GM23338 (cell line): ENCODE measurements at regions not wholly inside any gene's neighbourhood (a gene's known extent, or its start where the extent isn't known, plus 50 kb on each side); places are given as distances from the start of the nearest gene placed in this dataset.

Experiments used
- ATAC-seq: fragments of 200-7000 bp; cut with Tn5 transposase; 3 replicates; pipeline ENCODE4 v1.9.1; 2020
- DNase-seq: peaks from one replicate; pipeline ENCODE4 v3.0.0-alpha.2; 2015; ENCODE audit warnings: low spot score
- H2AFZ ChIP-seq: fragments of 200-600 bp; sonication (generic); 2 replicates; pipeline ENCODE4 v1.8.0; 2016; ENCODE audit warnings: antibody characterized with exemption, mild to moderate bottlenecking, moderate library complexity
- H3F3A ChIP-seq: fragments of 200-600 bp; sonication (generic); replicated peaks from 2 replicates; pipeline ENCODE4 v1.8.0; 2017; ENCODE audit warnings: antibody characterized with exemption, mixed run types, low read depth
- H3K27ac ChIP-seq: fragments of 200-600 bp; sonication (generic); 2 replicates; pipeline ENCODE4 v1.6.1; 2016; ENCODE audit warnings: low read depth
- H3K27me3 ChIP-seq: fragments of 200-600 bp; sonication (generic); 2 replicates; pipeline ENCODE4 v1.8.0; 2016; ENCODE audit warnings: mild to moderate bottlenecking, mixed run types, moderate library complexity; ENCODE audit not compliant: insufficient read depth
- H3K36me3 ChIP-seq: fragments of 200-600 bp; sonication (generic); 2 replicates; pipeline ENCODE4 v1.8.0; 2016; ENCODE audit warnings: mild to moderate bottlenecking; ENCODE audit not compliant: insufficient read depth
- H3K4me1 ChIP-seq: fragments of 200-600 bp; sonication (generic); 2 replicates; pipeline ENCODE4 v1.8.0; 2016; ENCODE audit warnings: mild to moderate bottlenecking, moderate library complexity; ENCODE audit not compliant: insufficient read depth
- H3K4me2 ChIP-seq: fragments of 200-600 bp; sonication (generic); 2 replicates; pipeline ENCODE4 v1.7.1; 2017; ENCODE audit warnings: mixed run types
- H3K4me3 ChIP-seq: fragments of 200-600 bp; sonication (generic); 2 replicates; pipeline ENCODE4 v1.6.1; 2016; ENCODE audit warnings: mixed run types
- H3K79me2 ChIP-seq: fragments of 200-600 bp; sonication (generic); replicated peaks from 2 replicates; pipeline ENCODE4 v1.8.0; 2017; ENCODE audit warnings: mild to moderate bottlenecking; ENCODE audit not compliant: insufficient read depth
- H3K9me2 ChIP-seq: fragments of 200-600 bp; sonication (generic); 2 replicates; pipeline ENCODE4 v1.8.0; 2017; ENCODE audit not compliant: insufficient read depth
- H4K20me1 ChIP-seq: fragments of 200-600 bp; sonication (generic); replicated peaks from 2 replicates; pipeline ENCODE4 v1.8.0; 2017; ENCODE audit warnings: mild to moderate bottlenecking; ENCODE audit not compliant: insufficient read depth
- H3K27ac Mint-ChIP-seq: 2 replicates; pipeline ENCODE4 v1.8.0; 2020; ENCODE audit warnings: inconsistent platforms, mild to moderate bottlenecking, moderate library complexity, mixed read lengths
- H3K27me3 Mint-ChIP-seq: 3 replicates; pipeline ENCODE4 v1.8.0; 2022; ENCODE audit warnings: low read depth, mild to moderate bottlenecking, moderate library complexity, mixed read lengths, inconsistent platforms; ENCODE audit not compliant: insufficient read depth, poor library complexity
- H3K36me3 Mint-ChIP-seq: 3 replicates; pipeline ENCODE4 v1.8.0; 2021; ENCODE audit warnings: low read depth, mild to moderate bottlenecking, inconsistent platforms, moderate library complexity, mixed read lengths
- H3K4me1 Mint-ChIP-seq: 3 replicates; pipeline ENCODE4 v1.8.0; 2020; ENCODE audit warnings: mild to moderate bottlenecking, inconsistent platforms, mixed read lengths
- H3K4me3 Mint-ChIP-seq: 3 replicates; pipeline ENCODE4 v1.8.0; 2021; ENCODE audit warnings: moderate library complexity, mild to moderate bottlenecking, inconsistent platforms, mixed read lengths
- H3K9me3 Mint-ChIP-seq: 3 replicates; pipeline ENCODE4 v1.8.0; 2020; ENCODE audit warnings: moderate library complexity, mild to moderate bottlenecking, inconsistent platforms, mixed read lengths
- CREB1 ChIP-seq: fragments of 250-450 bp; sonication (Bioruptor Pico); IDR thresholded peaks from 2 replicates; pipeline ENCODE4 v1.5.0; 2020; ENCODE audit warnings: low read depth, mild to moderate bottlenecking, moderate library complexity
- CTCF ChIP-seq, 2 experiments: fragments of 200-600 bp in 1 of 2; sonication (generic) in 1 of 2; conservative IDR thresholded peaks; 2 replicates each; pipeline versions ENCODE4 v1.5.1 to v1.6.1; 2016 to 2017; ENCODE audit warnings: antibody characterized with exemption in 2 of 2, low read depth in 2 of 2, mild to moderate bottlenecking in 2 of 2, moderate library complexity in 1 of 2
- ETS1 ChIP-seq: IDR thresholded peaks from 2 replicates; pipeline ENCODE4 v1.6.1; 2016; ENCODE audit warnings: antibody characterized with exemption
- EZH2 ChIP-seq: fragments of 200-600 bp; sonication (generic); IDR thresholded peaks from one replicate; pipeline ENCODE4 v1.8.0; 2017; ENCODE audit warnings: antibody characterized with exemption, mild to moderate bottlenecking, low read depth; ENCODE audit not compliant: unreplicated experiment
- EZH2phosphoT487 ChIP-seq: fragments of 200-600 bp; sonication (generic); IDR thresholded peaks from one replicate; pipeline ENCODE4 v1.8.1; 2018; ENCODE audit warnings: antibody characterized with exemption; ENCODE audit not compliant: unreplicated experiment
- JUNB ChIP-seq: IDR thresholded peaks from one replicate; pipeline ENCODE4 v1.6.1; 2016; ENCODE audit warnings: antibody characterized with exemption; ENCODE audit not compliant: unreplicated experiment
- NANOG ChIP-seq: IDR thresholded peaks from 2 replicates; pipeline ENCODE4 v1.6.1; 2016; ENCODE audit warnings: antibody characterized with exemption, borderline replicate concordance
- POLR2AphosphoS5 ChIP-seq: IDR thresholded peaks from 2 replicates; pipeline ENCODE4 v1.6.1; 2016; ENCODE audit warnings: antibody characterized with exemption, low read depth
- STAT1 ChIP-seq: IDR thresholded peaks from one replicate; pipeline ENCODE4 v1.6.1; 2016; ENCODE audit warnings: antibody characterized with exemption; ENCODE audit not compliant: unreplicated experiment
- ZNF114 ChIP-seq: fragments of 250-450 bp; sonication (Bioruptor Pico); IDR thresholded peaks from 2 replicates; pipeline ENCODE4 v1.5.0; 2020; ENCODE audit warnings: mild to moderate bottlenecking, moderate library complexity
- ZNF331 ChIP-seq: fragments of 250-450 bp; sonication (Bioruptor Pico); IDR thresholded peaks from 2 replicates; pipeline ENCODE4 v1.5.0; 2020; ENCODE audit warnings: low read depth, mild to moderate bottlenecking, moderate library complexity
- TF ChIP-seq, protein P1 (sequence below): fragments of 250-450 bp; sonication (Bioruptor Pico); IDR thresholded peaks from 2 replicates; pipeline ENCODE4 v1.5.0; 2020; ENCODE audit warnings: mild to moderate bottlenecking, moderate library complexity

- H3K4me3 Mint-ChIP-seq: no peak overlapping the region
- peaks cover 10% of the 10 kb centered on the region for H3K9me3 Mint-ChIP-seq
- peaks cover 11% of the 10 kb centered on the region for H3K9me2 ChIP-seq
- no peaks in the 10 kb centered on the region for H3K79me2 ChIP-seq
- H3K4me1 ChIP-seq: no peaks in the 10 kb centered on the region
- no peak overlapping the region for H2AFZ ChIP-seq
- no peak overlapping the region for H3K4me2 ChIP-seq
- H3K27me3 ChIP-seq: no peaks in the 10 kb centered on the region
- H4K20me1 ChIP-seq: no peaks in the 10 kb centered on the region
- DNase-seq (no peak), ATAC-seq (no peak)
- H3K27me3 Mint-ChIP-seq: no peaks in the 10 kb centered on the region
- no peak overlapping the region for H3K27ac Mint-ChIP-seq
- no peaks in the 10 kb centered on the region for H3F3A ChIP-seq
- no peaks in the 10 kb centered on the region for H3K36me3 ChIP-seq
- TF ChIP-seq EZH2phosphoT487: no peak
- TF ChIP-seq JUNB: no peak
- no peak for TF ChIP-seq EZH2
- no peak for TF ChIP-seq STAT1
- peaks cover 11% of the 10 kb centered on the region for H3K36me3 Mint-ChIP-seq
- peaks cover 5% of the 10 kb centered on the region; the same call in 2 of the 3 replicates for H3K4me1 Mint-ChIP-seq
- no peak overlapping the region for H3K27ac ChIP-seq
- no peak overlapping the region for H3K4me3 ChIP-seq
Observed at GRCh38 chr20:12916699-12917098, 92.1 kb upstream of the SPTLC3 start.

- Mint-ChIP-seq H3K4me3 (no peak overlapping the region), H3K36me3 (peaks cover 28% of the 10 kb centered on the region), H3K9me3 (peaks cover 27% of the 10 kb centered on the region), H3K4me1 (peaks cover 33% of the 10 kb centered on the region), H3K27me3 (peaks cover 1% of the 10 kb centered on the region), H3K27ac (no peak overlapping the region)
- DNase-seq (no peak), ATAC-seq (no peak)
- no peak overlapping the region for H3K27ac ChIP-seq
- no peaks in the 10 kb centered on the region for H3K36me3 ChIP-seq
- H3K4me1 ChIP-seq: peaks cover 25% of the 10 kb centered on the region
- H3K27me3 ChIP-seq: no peaks in the 10 kb centered on the region
- H2AFZ ChIP-seq: no peak overlapping the region
- H3F3A ChIP-seq: no peaks in the 10 kb centered on the region
- no peaks in the 10 kb centered on the region; the same call in 1 of the 2 replicates for H3K9me2 ChIP-seq
- no peak overlapping the region for H3K4me3 ChIP-seq
- H3K79me2 ChIP-seq: no peaks in the 10 kb centered on the region
- H4K20me1 ChIP-seq: no peaks in the 10 kb centered on the region
- H3K4me2 ChIP-seq: peak overlapping the region; percentile 43; the same call in 1 of the 2 replicates
- TF ChIP-seq POLR2AphosphoS5 (no peak), CREB1 (CRISPR knock-in tag) (no peak), ZNF331 (CRISPR knock-in tag) (no peak), JUNB (no peak), CTCF (conservative IDR thresholded peaks at IDR 0.05; ENCODE audit: low read depth in 2 of 2) (no peak), ETS1 (no peak), EZH2phosphoT487 (no peak), EZH2 (no peak), NANOG (no peak), STAT1 (no peak), ZNF114 (CRISPR knock-in tag) (no peak)
- TF ChIP-seq, protein P1, sequence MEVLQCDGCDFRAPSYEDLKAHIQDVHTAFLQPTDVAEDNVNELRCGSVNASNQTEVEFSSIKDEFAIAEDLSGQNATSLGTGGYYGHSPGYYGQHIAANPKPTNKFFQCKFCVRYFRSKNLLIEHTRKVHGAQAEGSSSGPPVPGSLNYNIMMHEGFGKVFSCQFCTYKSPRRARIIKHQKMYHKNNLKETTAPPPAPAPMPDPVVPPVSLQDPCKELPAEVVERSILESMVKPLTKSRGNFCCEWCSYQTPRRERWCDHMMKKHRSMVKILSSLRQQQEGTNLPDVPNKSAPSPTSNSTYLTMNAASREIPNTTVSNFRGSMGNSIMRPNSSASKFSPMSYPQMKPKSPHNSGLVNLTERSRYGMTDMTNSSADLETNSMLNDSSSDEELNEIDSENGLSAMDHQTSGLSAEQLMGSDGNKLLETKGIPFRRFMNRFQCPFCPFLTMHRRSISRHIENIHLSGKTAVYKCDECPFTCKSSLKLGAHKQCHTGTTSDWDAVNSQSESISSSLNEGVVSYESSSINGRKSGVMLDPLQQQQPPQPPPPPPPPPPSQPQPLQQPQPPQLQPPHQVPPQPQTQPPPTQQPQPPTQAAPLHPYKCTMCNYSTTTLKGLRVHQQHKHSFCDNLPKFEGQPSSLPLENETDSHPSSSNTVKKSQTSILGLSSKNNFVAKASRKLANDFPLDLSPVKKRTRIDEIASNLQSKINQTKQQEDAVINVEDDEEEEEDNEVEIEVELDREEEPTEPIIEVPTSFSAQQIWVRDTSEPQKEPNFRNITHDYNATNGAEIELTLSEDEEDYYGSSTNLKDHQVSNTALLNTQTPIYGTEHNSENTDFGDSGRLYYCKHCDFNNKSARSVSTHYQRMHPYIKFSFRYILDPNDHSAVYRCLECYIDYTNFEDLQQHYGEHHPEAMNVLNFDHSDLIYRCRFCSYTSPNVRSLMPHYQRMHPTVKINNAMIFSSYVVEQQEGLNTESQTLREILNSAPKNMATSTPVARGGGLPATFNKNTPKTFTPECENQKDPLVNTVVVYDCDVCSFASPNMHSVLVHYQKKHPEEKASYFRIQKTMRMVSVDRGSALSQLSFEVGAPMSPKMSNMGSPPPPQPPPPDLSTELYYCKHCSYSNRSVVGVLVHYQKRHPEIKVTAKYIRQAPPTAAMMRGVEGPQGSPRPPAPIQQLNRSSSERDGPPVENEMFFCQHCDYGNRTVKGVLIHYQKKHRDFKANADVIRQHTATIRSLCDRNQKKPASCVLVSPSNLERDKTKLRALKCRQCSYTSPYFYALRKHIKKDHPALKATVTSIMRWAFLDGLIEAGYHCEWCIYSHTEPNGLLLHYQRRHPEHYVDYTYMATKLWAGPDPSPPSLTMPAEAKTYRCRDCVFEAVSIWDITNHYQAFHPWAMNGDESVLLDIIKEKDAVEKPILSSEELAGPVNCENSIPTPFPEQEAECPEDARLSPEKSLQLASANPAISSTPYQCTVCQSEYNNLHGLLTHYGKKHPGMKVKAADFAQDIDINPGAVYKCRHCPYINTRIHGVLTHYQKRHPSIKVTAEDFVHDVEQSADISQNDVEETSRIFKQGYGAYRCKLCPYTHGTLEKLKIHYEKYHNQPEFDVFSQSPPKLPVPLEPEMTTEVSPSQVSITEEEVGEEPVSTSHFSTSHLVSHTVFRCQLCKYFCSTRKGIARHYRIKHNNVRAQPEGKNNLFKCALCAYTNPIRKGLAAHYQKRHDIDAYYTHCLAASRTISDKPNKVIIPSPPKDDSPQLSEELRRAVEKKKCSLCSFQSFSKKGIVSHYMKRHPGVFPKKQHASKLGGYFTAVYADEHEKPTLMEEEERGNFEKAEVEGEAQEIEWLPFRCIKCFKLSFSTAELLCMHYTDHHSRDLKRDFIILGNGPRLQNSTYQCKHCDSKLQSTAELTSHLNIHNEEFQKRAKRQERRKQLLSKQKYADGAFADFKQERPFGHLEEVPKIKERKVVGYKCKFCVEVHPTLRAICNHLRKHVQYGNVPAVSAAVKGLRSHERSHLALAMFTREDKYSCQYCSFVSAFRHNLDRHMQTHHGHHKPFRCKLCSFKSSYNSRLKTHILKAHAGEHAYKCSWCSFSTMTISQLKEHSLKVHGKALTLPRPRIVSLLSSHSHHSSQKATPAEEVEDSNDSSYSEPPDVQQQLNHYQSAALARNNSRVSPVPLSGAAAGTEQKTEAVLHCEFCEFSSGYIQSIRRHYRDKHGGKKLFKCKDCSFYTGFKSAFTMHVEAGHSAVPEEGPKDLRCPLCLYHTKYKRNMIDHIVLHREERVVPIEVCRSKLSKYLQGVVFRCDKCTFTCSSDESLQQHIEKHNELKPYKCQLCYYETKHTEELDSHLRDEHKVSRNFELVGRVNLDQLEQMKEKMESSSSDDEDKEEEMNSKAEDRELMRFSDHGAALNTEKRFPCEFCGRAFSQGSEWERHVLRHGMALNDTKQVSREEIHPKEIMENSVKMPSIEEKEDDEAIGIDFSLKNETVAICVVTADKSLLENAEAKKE (CRISPR knock-in tag): no peak
Observed at GRCh38 chr20:12924126-12924525, 84.6 kb upstream of the SPTLC3 start.
